DMS114 treated with DMSO at 0.1 percent for 48 hours (cell line): ENCODE measurements at regions not wholly inside any gene's neighbourhood (a gene's known extent, or its start where the extent isn't known, plus 50 kb on each side); places are given as distances from the start of the nearest gene placed in this dataset.
"Not testable (repeated sequence)": the region's sequence is repeated elsewhere in the genome, so short reads cannot be mapped to it uniquely, and the experiment has no call there.

Source experiments
- DNase-seq: peaks from one replicate; lab custom pipeline; 2025; ENCODE audit not compliant: unreplicated experiment; lab: John Stamatoyannopoulos, UW

DNA sequence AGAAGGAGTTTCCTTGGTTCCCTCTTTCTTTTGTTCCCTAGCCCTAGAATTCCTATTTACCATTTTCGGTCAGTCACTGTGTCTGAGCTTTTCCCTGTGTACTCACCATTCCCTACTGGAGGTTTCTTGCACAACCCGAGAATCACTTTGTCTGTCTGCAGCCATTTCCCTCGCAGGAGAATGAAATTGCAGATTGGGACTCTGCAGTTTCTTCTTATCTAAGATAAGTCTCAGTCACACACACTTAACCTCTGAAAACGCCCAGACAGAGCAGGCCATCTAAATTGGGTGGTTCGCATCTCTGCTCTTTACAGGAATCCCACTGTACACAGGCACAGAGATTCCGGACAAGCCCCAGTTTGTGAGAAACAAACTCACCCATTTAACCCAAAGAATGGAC is 58.6 kb upstream of the CNTNAP2 start:
- DNase-seq = no peak

- DNase-seq = no peak
Observed at GRCh38 chr7:146054909-146055308, 61.7 kb upstream of the CNTNAP2 start.

- DNase-seq = no peak
Observed at GRCh38 chr7:146053492-146053891, 63.1 kb upstream of the CNTNAP2 start.

DNA sequence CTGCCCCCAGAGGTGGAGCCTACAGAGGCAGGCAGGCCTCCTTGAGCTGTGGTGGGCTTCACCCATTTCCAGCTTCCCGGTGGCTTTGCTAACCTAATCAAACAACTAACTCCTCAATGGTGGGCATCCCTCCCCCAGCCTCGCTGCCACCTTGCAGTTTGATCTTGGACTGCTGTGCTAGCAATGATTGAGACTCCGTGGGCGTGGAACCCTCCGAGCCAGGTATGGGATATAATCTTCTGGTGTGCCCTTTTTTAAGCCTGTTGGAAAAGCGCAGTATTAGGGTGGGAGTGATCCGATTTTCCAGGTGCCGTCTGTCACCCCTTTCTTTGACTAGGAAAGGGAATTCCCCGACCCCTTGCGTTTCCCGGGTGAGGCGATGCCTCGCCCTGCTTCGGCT is 73.3 kb upstream of the CNTNAP2 start:
- not testable (repeated sequence) for DNase-seq

DNA sequence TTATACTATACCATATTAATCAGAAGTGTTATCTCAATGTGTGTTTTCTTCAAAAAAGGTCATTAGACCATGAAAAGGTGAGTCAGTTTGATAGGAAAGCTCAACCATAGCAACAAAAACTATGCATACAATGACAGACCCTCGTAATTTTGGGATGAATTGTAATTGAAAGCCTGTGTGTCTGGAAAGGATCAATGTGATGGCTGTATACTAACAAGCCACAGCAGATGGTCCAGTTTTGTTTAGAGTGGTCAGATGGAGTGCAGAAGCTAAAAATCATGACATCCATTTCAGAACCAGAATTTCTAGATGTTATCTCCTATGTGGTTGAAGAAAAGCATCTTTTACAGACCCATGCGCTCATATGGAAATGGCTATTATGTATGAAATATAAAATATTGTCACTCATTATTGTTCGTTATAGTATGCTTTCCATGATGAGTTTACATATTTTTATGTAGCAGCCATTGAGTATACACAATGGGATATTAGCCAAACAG is 88.3 kb upstream of the CNTNAP2 start:
- no peak for DNase-seq

- no peak for DNase-seq
Observed at GRCh38 chr7:146027243-146027642, 89.4 kb upstream of the CNTNAP2 start.

DNA sequence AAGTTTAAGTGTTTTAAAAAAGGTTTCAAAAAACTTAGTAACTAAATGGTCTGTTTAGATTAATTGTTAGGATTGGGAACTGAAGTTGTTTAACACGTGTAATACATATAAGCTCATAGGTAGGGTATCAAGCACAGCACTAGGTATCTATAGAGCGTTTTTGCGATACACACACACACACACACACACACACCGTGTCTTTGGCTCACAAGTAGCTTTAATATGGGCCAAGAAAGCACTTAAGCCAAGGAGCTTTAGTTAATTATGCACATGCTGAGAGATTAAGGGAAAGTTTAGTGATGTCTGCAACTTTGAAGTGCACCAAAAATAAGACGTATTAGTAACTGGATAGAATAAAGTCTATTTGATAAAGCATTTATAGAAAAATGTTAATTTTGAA is 93.8 kb upstream of the CNTNAP2 start:
- no peak for DNase-seq

DNA sequence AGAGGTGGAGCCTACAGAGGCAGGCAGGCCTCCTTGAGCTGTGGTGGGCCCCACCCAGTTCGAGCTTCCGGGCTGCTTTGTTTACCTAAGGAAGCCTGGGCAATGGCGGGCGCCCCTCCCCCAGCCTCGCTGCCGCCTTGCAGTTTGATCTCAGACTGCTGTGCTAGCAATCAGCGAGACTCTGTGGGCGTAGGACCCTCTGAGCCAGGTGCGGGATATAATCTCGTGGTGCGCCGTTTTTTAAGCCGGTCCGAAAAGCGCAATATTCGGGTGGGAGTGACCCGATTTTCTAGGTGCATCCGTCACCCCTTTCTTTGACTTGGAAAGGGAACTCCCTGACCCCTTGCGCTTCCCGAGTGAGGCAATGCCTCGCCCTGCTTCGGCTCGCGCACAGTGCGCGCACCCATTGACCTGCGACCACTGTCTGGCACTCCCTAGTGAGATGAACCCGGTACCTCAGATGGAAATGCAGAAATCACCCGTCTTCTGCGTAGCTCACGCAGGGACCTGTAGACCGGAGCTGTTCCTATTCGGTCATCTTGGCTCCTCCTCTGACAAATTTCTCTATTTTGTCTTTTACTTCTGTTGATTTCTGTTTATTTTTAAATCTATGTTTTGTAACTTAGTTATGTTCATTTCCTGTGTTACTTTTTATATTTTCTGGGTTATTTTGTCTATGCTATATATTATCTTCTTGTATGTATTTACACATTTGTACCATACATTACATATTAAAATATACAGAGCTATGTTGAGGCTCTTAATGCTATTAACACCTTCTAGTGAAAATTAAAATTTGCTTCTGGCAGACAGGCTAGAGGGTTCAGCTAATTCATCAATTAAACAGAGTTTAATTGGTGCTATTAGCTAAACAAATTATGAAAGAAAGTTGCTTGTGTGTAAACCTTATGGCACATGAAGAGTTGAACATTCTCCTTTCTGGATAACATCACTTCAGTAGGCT is 97.3 kb upstream of the CNTNAP2 start:
- not testable (repeated sequence) for DNase-seq

GRCh38 chr7:146017366-146017765 is 99.2 kb upstream of the CNTNAP2 start:
- DNase-seq = not testable (repeated sequence)

GRCh38 chr7:146014154-146014553 is 102.4 kb upstream of the CNTNAP2 start:
- DNase-seq = not testable (repeated sequence)

GRCh38 chr7:146008293-146008692 is 108.3 kb upstream of the CNTNAP2 start:
- DNase-seq = no peak

DNA sequence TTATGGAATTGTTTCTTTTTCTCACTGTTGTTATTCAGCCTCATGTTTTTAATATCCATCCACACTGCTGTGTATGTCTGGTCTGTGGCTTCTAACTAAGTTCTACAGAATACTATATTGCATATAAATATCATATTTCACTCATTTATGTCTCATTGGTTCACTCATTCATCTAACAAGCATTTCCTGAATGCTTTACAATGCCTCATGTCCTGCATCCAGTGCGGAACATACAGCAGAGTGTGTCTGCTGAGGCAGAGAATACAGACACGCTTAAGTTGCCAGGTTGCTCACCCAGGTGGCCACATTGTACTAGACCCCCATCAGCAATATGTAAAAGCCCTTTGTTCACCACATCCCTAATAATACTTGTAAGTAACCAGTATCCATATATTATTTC is 111.8 kb upstream of the CNTNAP2 start:
- no peak for DNase-seq

- no peak for DNase-seq
Observed at GRCh38 chr7:146002431-146003078, 114.0 kb upstream of the CNTNAP2 start.

- no peak for DNase-seq
Observed at GRCh38 chr7:146002008-146002407, 114.6 kb upstream of the CNTNAP2 start.

- no peak for DNase-seq
Observed at GRCh38 chr7:146000882-146001281, 115.7 kb upstream of the CNTNAP2 start.

DNA sequence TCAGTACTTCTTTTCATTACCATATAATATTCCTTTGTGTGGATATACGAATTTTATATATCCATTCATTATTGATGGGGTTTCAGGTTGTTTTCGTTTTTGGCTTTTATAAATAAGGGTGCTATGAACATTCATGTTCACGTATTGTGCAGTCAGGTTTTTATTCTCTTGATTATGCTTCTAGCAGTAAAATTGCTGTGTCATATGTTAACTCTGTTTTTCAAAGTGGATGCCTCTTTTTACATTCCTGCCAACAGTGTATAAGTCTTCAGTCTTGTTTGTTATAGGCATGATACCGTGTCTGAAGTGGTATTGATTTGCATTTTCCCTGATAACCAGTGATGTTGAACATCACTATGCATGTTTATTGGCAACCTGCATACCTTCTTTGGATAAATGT is 127.1 kb upstream of the CNTNAP2 start:
- DNase-seq = no peak

DNA sequence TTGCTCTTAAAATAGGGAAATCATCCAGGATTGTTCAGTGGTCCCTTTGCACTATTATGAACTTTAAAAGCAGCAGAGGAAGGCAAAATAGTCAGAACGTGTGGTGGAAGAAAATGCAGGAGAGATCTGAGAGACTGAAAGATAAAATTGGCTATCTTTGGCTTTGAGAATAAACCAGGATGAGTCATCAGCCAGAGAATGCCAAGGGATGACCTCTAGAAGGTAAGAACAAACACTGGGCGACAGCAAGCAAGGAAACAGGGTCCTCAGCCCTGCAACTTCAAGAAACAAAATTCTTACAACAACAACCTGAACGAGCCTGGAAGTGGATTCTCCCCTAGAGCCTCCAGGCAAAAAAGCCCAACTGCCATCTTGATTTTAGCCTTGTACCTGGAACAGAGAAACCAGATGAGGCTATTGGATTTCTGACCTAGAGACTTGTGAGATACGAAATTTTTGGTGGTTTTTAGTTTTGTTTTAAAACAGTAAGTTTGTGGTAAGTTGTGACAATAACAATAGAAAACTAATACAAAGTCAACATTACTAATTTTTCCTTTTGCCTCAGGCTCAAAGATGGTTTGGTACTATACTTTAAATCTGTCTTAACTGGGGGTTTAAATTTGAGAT is 130.2 kb upstream of the CNTNAP2 start:
- DNase-seq = no peak

- DNase-seq = no peak
Observed at GRCh38 chr7:145978769-145979168, 137.8 kb upstream of the CNTNAP2 start.

GRCh38 chr7:145959981-145960380 is 156.6 kb upstream of the CNTNAP2 start:
- DNase-seq = no peak

DNA sequence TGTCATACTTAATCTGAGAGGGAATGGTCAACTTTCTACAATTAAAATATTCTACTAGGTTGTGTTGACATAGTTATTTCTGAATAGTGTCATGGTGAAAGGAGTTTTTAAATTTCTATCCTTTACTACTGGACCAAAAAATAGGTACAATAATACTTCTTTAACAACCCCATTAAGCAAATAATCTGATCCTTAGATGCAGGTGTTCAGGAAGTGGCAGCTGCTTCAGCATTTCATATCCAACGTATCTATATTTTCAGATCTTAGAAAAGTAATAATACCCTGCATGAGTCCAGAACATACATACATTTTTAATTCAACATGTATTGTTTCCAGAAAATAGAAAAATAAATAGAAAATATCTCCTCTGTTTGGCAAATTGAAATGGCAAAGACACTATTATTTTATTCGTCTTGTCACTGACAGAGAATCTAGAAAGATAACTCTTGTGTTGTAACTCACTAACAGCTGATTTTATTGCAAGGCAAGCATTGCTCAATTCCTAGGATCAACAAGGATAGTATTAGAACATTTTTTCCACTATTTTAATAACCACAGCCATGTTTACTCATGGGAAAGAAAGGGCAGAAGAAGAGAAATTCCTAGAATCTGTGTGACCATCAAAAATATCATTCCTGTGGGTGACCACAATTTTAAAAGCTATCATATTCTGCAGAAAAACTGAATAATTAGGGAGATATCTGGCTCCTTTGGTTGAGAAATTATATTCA is 159.3 kb upstream of the CNTNAP2 start:
- DNase-seq = no peak

- DNase-seq = no peak
Observed at GRCh38 chr7:145951566-145951965, 165.0 kb upstream of the CNTNAP2 start.
